Glutamatergic neuron (in vitro differentiated cells): ENCODE measurements at regions not wholly inside any gene's neighbourhood (a gene's known extent, or its start where the extent isn't known, plus 50 kb on each side); places are given as distances from the start of the nearest gene placed in this dataset.

Experiments used
- DNase-seq: peaks from one replicate; pipeline ENCODE4 v3.0.0; 2022
- H3K27ac Mint-ChIP-seq: one replicate; pipeline ENCODE4 v1.8.0; 2020; ENCODE audit warnings: mild to moderate bottlenecking, mixed read lengths, inconsistent platforms; ENCODE audit not compliant: unreplicated experiment
- H3K27me3 Mint-ChIP-seq: one replicate; pipeline ENCODE4 v1.8.0; 2020; ENCODE audit warnings: mild to moderate bottlenecking, moderate library complexity, mixed read lengths, inconsistent platforms; ENCODE audit not compliant: unreplicated experiment
- H3K36me3 Mint-ChIP-seq: one replicate; pipeline ENCODE4 v1.8.0; 2020; ENCODE audit warnings: mild to moderate bottlenecking, mixed read lengths, inconsistent platforms; ENCODE audit not compliant: unreplicated experiment
- H3K4me1 Mint-ChIP-seq: one replicate; pipeline ENCODE4 v1.8.0; 2020; ENCODE audit warnings: mild to moderate bottlenecking, low read depth, mixed read lengths, inconsistent platforms; ENCODE audit not compliant: unreplicated experiment
- H3K4me3 Mint-ChIP-seq: one replicate; pipeline ENCODE4 v1.8.0; 2020; ENCODE audit warnings: mild to moderate bottlenecking, mixed read lengths, inconsistent platforms; ENCODE audit not compliant: unreplicated experiment
- H3K9me3 Mint-ChIP-seq: one replicate; pipeline ENCODE4 v1.8.0; 2020; ENCODE audit warnings: mild to moderate bottlenecking, moderate library complexity, mixed read lengths, inconsistent platforms; ENCODE audit not compliant: unreplicated experiment
- TF ChIP-seq, protein P1 (sequence below): fragments of 200-600 bp; sonication (generic); IDR thresholded peaks from one replicate; pipeline ENCODE4 v1.5.0; 2021; ENCODE audit not compliant: partially characterized antibody, unreplicated experiment

DNA sequence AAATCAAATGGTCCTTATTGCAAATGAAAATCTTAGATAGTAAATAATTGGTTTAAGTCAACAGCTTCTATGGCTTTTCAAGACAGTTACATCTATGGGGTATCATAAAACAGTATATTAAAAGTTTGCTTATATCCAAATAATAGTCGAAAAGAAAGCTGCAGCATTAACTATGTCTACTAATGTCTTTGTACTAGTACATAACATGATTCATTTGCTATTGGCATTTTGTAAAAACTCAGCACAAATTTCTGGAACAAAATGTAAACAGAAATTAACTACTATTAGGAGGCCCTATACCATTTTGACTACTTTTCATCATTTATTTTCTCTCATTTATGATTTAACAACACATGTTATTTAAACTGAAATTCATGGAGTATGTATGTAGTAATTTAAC, 1435.2 kb upstream of the PRR20A start:
- H3K4me3 Mint-ChIP-seq = no peak overlapping the region
- TF ChIP-seq, protein P1, sequence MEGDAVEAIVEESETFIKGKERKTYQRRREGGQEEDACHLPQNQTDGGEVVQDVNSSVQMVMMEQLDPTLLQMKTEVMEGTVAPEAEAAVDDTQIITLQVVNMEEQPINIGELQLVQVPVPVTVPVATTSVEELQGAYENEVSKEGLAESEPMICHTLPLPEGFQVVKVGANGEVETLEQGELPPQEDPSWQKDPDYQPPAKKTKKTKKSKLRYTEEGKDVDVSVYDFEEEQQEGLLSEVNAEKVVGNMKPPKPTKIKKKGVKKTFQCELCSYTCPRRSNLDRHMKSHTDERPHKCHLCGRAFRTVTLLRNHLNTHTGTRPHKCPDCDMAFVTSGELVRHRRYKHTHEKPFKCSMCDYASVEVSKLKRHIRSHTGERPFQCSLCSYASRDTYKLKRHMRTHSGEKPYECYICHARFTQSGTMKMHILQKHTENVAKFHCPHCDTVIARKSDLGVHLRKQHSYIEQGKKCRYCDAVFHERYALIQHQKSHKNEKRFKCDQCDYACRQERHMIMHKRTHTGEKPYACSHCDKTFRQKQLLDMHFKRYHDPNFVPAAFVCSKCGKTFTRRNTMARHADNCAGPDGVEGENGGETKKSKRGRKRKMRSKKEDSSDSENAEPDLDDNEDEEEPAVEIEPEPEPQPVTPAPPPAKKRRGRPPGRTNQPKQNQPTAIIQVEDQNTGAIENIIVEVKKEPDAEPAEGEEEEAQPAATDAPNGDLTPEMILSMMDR = no peak
- no peak for DNase-seq
- H3K27me3 Mint-ChIP-seq = no peaks in the 10 kb centered on the region
- H3K9me3 Mint-ChIP-seq = no peaks in the 10 kb centered on the region
- no peak overlapping the region for H3K27ac Mint-ChIP-seq
- H3K36me3 Mint-ChIP-seq = no peaks in the 10 kb centered on the region
- H3K4me1 Mint-ChIP-seq = peaks cover 2% of the 10 kb centered on the region

DNA sequence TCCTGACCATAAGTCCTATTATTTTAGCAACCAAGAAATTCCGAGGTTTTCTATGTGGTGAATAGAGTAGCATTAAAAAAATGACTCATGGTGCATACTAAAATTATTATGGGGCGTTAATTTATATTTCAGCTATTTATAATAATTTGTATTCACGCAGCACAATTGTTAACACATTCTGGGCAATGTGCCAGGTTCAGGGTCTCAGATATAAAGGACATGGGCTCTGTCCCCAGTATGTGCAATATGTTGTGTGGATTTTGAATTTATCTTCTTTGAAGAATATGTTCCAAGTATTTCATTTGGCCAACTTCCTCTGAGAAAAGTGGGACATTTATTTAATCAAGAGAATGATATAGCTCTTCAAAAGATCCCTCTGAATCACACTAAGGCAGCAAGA, 1434.7 kb upstream of the PRR20A start:
- no peaks in the 10 kb centered on the region for H3K9me3 Mint-ChIP-seq
- H3K27me3 Mint-ChIP-seq = no peaks in the 10 kb centered on the region
- H3K4me3 Mint-ChIP-seq = no peak overlapping the region
- H3K27ac Mint-ChIP-seq = no peak overlapping the region
- DNase-seq = no peak
- H3K36me3 Mint-ChIP-seq = no peaks in the 10 kb centered on the region
- H3K4me1 Mint-ChIP-seq = peaks cover 2% of the 10 kb centered on the region
- TF ChIP-seq, protein P1 = no peak

DNA sequence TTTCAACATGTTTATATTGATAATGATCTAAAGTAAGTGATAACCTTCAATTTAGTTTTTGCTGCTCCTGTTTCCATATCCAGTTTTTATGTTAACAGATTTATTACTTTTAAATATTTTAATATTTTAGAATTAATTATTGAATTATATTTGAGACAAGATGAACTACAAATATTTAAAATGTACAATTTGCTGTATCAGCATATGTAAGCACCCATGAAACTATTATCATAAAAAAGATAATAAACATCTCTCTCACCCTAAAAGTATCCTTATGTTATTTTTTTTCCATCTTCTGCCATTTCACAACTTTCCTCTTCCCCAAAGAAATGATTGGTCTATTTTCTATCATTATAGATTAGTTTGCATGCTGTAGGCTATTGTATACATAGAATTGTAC, 1426.6 kb upstream of the PRR20A start:
- no peaks in the 10 kb centered on the region for H3K27me3 Mint-ChIP-seq
- TF ChIP-seq, protein P1 = no peak
- H3K36me3 Mint-ChIP-seq = no peaks in the 10 kb centered on the region
- no peak overlapping the region for H3K27ac Mint-ChIP-seq
- H3K9me3 Mint-ChIP-seq = no peaks in the 10 kb centered on the region
- no peak overlapping the region for H3K4me3 Mint-ChIP-seq
- H3K4me1 Mint-ChIP-seq = no peaks in the 10 kb centered on the region
- DNase-seq = no peak

GRCh38 chr13:55727683-55728082, 1413.0 kb upstream of the PRR20A start:
- Mint-ChIP-seq H3K4me3 (no peak overlapping the region), H3K27ac (no peak overlapping the region), H3K27me3 (no peaks in the 10 kb centered on the region), H3K36me3 (no peaks in the 10 kb centered on the region), H3K4me1 (peaks cover 10% of the 10 kb centered on the region), H3K9me3 (no peaks in the 10 kb centered on the region)
- no peak for DNase-seq
- TF ChIP-seq, protein P1 = no peak

- peaks cover 10% of the 10 kb centered on the region for H3K4me1 Mint-ChIP-seq
- H3K9me3 Mint-ChIP-seq = no peaks in the 10 kb centered on the region
- no peak for DNase-seq
- H3K27me3 Mint-ChIP-seq = peaks cover 2% of the 10 kb centered on the region
- no peaks in the 10 kb centered on the region for H3K36me3 Mint-ChIP-seq
- H3K4me3 Mint-ChIP-seq = no peak overlapping the region
- H3K27ac Mint-ChIP-seq = no peak overlapping the region
- TF ChIP-seq, protein P1 = no peak
Measured at GRCh38 chr13:55728247-55728646, 1412.5 kb upstream of the PRR20A start.
